ENCODE measurements at regions not wholly inside any gene's neighbourhood (a gene's known extent, or its start where the extent isn't known, plus 50 kb on each side); places are given as distances from the start of the nearest gene placed in this dataset.

DNA sequence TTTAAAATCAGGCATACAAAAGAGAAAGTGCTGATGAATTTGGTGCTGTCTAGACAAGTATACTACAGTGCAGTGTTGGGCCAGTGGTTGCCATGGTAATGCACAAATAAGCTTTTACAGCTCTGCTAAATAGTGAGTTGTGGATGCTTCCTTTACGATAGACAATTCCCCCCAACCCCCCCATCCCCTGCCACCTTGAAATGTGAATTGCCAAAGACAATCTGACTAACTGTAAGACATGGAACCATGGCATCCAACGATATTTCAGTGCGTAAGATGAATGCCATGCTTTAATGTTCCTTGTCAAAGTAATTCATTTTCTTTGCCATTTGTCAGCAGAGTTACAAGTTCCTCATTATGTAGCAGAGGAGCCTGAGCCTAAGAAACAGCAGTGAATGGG lies 91.5 kb upstream of the NREP start:
- TF ChIP-seq, protein P1, sequence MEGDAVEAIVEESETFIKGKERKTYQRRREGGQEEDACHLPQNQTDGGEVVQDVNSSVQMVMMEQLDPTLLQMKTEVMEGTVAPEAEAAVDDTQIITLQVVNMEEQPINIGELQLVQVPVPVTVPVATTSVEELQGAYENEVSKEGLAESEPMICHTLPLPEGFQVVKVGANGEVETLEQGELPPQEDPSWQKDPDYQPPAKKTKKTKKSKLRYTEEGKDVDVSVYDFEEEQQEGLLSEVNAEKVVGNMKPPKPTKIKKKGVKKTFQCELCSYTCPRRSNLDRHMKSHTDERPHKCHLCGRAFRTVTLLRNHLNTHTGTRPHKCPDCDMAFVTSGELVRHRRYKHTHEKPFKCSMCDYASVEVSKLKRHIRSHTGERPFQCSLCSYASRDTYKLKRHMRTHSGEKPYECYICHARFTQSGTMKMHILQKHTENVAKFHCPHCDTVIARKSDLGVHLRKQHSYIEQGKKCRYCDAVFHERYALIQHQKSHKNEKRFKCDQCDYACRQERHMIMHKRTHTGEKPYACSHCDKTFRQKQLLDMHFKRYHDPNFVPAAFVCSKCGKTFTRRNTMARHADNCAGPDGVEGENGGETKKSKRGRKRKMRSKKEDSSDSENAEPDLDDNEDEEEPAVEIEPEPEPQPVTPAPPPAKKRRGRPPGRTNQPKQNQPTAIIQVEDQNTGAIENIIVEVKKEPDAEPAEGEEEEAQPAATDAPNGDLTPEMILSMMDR (conservative IDR thresholded peaks at IDR 0.05; ENCODE audit: low read depth, low read length), result no peak
- TF ChIP-seq EZH2 (IDR thresholded peaks at IDR 0.05; ENCODE audit: low read length, unreplicated experiment), result no peak
- no peak for TF ChIP-seq EZH2phosphoT487 (IDR thresholded peaks at IDR 0.05; ENCODE audit: borderline replicate concordance, low read length)
